Right lobe of liver (tissue), 6 donors: ENCODE measurements at regions not wholly inside any gene's neighbourhood (a gene's known extent, or its start where the extent isn't known, plus 50 kb on each side); places are given as distances from the start of the nearest gene placed in this dataset.

Experiments used
- ATAC-seq, 4 donors: fragments of 200-7000 bp; cut with Tn5 transposase; one replicate each; pipeline ENCODE4 v1.9.1; 2020; ENCODE audit warnings: mild to moderate bottlenecking in 4 of 4, moderate library complexity in 4 of 4
- DNase-seq, 3 donors: peaks; one replicate each; pipeline ENCODE4 v3.0.0-alpha.2; 2020
- H3K27ac ChIP-seq, 3 donors: fragments of 200-600 bp; one replicate each; pipeline ENCODE4 v1.8.0; 2022
- H3K27me3 ChIP-seq, 2 donors: fragments of 200-600 bp; one replicate each; pipeline ENCODE4 v1.8.0; 2022
- H3K36me3 ChIP-seq, 4 donors: fragments of 200-600 bp; sonication (generic) in 1 of 4; one replicate each; pipeline versions ENCODE4 v1.5.1 to v1.8.0; 2017 to 2022; ENCODE audit warnings: control low read depth in 1 of 4
- H3K4me1 ChIP-seq, 4 donors: fragments of 200-600 bp; sonication (generic) in 1 of 4; one replicate each; pipeline versions ENCODE4 v1.5.1 to v1.8.0; 2017 to 2022; ENCODE audit warnings: control low read depth in 1 of 4
- H3K4me3 ChIP-seq, 3 donors: fragments of 200-600 bp; one replicate each; pipeline ENCODE4 v1.8.0; 2022
- H3K9me3 ChIP-seq, 4 donors: fragments of 200-600 bp; sonication (generic) in 1 of 4; one replicate each; pipeline versions ENCODE4 v1.5.1 to v1.8.0; 2017 to 2022; ENCODE audit warnings: control low read depth in 1 of 4
- POLR2A ChIP-seq: fragments of 450-650 bp; IDR thresholded peaks from one replicate; pipeline ENCODE4 v1.6.1; 2017; ENCODE audit warnings: antibody characterized with exemption, mild to moderate bottlenecking
- WGBS: methylation state at CpG from one replicate; pipeline ENCODE4 v1.1.6; 2018; ENCODE audit warnings: low coverage, low lambda C conversion rate; ENCODE audit not compliant: insufficient coverage; ENCODE audit errors: missing lambda C conversion rate; 5-methylcytosine and 5-hydroxymethylcytosine counted together
- intact Hi-C, 2 donors: fragments of 100-400 bp; cut with DNase I; formaldehyde crosslinking; loops; one replicate each; pipeline versions ENCODE4 v1.11.2 to v1.14.1; 2022
- TF ChIP-seq, protein P1 (sequence below), 4 donors: fragments of 200-600 bp in 3 of 4; fragments of 450-650 bp in 1 of 4; IDR thresholded peaks; one replicate each; pipeline versions ENCODE4 v1.5.1 to v1.8.0; 2016 to 2022; ENCODE audit warnings: antibody characterized with exemption in 4 of 4, mild to moderate bottlenecking in 2 of 4
- donor health status: DM: no; HTN: yes; CAD: no.
- donor health status: DM: no; HTN: no; CAD: no.
- donor health status: DM: no; HTN: no; CAD: no.
- donor health status: DM: no; HTN: yes; CAD: no.
- donor health status: DM: no; HTN: yes; CAD: no.

DNA sequence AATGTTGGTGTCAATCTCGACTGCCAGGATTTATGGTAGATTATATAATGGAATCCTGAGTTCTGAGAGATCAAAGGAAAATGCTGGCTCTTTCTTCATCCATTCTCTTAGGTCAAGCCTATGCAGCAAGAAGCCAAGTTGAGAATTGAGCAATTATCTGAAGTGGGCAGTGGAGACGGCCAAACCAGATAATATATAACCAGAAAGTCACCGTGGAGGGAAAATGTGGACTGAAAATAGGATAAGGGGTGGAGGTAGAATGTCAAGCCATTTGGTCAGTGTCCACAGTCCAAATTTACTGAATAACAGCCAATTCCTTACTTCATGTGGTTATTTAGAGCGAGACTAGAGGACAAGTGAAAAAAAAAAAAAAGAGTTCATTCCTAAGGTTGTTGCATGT, 107.8 kb upstream of the ESR1 start:
- intact Hi-C loops = no loop called here

DNA sequence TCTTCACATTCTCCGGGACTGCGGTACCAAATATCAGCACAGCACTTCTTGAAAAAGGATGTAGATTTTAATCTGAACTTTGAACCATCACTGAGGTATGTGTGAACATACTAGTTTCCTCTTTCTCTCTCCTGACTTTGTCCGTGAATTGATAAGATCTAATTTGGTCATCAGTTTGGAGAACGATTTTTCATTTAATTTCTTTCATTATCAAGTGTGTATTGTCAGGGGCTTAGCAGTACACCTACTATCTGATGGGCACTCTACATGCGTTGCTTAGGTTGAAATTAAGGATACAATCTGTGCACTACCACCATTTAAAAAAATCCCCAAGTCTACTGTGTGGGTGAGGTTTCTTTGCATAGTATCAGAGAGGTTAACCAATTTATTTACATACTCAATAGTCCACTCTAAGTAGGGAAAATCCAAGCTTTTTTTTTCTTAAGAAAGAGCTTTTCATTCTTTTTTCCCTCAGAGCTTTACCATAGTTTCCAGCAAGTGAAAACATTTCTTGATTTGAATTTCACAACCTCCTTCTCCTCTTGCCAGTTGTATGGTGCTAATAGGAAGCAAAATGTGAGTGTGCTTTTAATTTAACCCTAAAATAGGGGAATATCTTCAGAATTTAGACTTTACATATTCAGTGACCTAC, 105.4 kb upstream of the ESR1 start:
- H3K9me3 ChIP-seq = no peaks in the 10 kb centered on the region
- ATAC-seq = peak in 2 of 4 donors; percentile 29 to 54
- no peaks in the 10 kb centered on the region for H3K27me3 ChIP-seq
- intact Hi-C loops = no loop called here
- peaks cover 0 to 25% (median 4%) of the 10 kb centered on the region in 4 donors for H3K4me1 ChIP-seq
- DNase-seq = no peak
- WGBS = 41% methylated on average over 5 of the region's 5 CpGs
- TF ChIP-seq POLR2A = no peak
- TF ChIP-seq, protein P1, sequence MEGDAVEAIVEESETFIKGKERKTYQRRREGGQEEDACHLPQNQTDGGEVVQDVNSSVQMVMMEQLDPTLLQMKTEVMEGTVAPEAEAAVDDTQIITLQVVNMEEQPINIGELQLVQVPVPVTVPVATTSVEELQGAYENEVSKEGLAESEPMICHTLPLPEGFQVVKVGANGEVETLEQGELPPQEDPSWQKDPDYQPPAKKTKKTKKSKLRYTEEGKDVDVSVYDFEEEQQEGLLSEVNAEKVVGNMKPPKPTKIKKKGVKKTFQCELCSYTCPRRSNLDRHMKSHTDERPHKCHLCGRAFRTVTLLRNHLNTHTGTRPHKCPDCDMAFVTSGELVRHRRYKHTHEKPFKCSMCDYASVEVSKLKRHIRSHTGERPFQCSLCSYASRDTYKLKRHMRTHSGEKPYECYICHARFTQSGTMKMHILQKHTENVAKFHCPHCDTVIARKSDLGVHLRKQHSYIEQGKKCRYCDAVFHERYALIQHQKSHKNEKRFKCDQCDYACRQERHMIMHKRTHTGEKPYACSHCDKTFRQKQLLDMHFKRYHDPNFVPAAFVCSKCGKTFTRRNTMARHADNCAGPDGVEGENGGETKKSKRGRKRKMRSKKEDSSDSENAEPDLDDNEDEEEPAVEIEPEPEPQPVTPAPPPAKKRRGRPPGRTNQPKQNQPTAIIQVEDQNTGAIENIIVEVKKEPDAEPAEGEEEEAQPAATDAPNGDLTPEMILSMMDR (IDR thresholded peaks at IDR 0.05) = no peak
- no peak overlapping the region for H3K27ac ChIP-seq
- no peak overlapping the region for H3K4me3 ChIP-seq
- H3K36me3 ChIP-seq = no peaks in the 10 kb centered on the region

More for the DNA sequence above, 107.8 kb upstream of the ESR1 start:
- Histone ChIP-seq H3K9me3 (no peaks in the 10 kb centered on the region), H3K4me1 (peaks cover 0 to 25% (median 4%) of the 10 kb centered on the region in 4 donors), H3K4me3 (no peak overlapping the region), H3K36me3 (no peaks in the 10 kb centered on the region), H3K27ac (peak overlapping the region in 2 of 3 donors; percentile 44 to 45), H3K27me3 (no peaks in the 10 kb centered on the region)
- DNase-seq (no peak), ATAC-seq (peak; percentile 76 to 90 (median 83))
- 26% methylated on average over 4 of the region's 4 CpGs for WGBS
- TF ChIP-seq, protein P1 (IDR thresholded peaks at IDR 0.05) = no peak
- no peak for TF ChIP-seq POLR2A

DNA sequence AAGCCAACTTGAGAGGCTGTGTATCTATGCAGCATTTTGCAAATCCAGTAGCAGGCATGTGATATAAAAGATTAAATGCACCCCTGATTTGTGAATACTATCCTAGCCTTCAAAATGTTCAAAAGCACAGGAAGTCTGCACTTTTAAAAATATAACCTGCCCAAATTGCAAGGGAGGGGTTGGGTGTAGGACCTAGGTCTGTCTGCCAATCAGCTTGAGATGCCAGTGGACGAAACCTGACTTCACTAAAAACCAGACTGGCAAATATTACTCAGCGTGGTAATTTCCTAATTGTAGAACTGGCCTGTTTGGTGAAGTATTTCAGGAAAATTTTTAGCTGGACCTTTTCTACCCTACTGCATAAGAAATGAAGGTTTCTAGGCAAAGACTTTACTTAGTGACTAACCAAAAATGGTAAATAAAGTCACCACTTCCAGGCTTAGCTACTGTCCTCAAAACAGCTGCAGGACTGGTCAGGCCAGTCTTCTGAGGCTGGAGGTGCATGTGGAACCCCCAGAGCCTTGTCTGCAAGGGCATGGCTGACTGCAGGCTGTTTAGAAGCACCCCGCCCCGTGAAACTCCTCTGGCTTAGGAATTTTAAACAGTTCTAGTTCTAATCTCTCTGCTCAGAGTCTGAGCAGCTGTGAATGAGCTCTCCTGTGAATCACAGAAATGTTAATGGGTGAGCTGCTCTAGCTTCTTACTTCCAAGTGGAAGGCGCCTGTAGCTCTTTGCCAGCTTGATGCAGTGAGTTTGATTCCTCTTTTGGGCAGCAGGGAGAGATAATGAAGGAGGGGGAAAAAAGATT, 104.4 kb upstream of the ESR1 start:
- no peak for ATAC-seq
- 78% methylated on average over 3 of the region's 5 CpGs for WGBS

DNA sequence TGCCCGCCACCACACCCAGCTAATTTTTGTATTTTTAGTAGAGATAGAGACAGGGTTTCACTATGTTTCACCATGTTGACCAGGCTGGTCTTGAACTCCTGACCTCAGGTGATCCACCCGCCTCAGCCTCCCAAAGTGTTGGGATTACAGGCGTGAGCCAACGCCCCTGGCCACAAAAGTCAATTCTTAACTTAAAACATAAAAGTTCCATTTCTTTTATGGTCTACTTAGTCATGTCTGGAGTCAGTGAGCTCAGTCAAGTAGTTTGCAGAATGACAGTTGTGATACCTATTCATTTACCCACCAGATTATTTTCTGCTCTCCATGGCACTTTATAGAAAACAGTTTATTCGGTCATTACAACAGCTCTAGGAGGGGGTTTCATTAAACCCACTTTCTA, 103.1 kb upstream of the ESR1 start:
- no peak overlapping the region for H3K4me3 ChIP-seq
- no peaks in the 10 kb centered on the region for H3K36me3 ChIP-seq
- H3K4me1 ChIP-seq = peaks cover 0 to 17% (median 4%) of the 10 kb centered on the region in 4 donors
- no peaks in the 10 kb centered on the region for H3K9me3 ChIP-seq
- no peak overlapping the region for H3K27ac ChIP-seq
- H3K27me3 ChIP-seq = no peaks in the 10 kb centered on the region
- ATAC-seq (no peak), DNase-seq (no peak)
- TF ChIP-seq, protein P1 (IDR thresholded peaks at IDR 0.05) = no peak
- TF ChIP-seq POLR2A = no peak
- intact Hi-C loops = no loop called here
- WGBS = 92% methylated on average over 3 of the region's 5 CpGs

More for the DNA sequence above, 104.4 kb upstream of the ESR1 start:
- H3K4me1 ChIP-seq = peaks cover 0 to 25% (median 4%) of the 10 kb centered on the region in 4 donors
- intact Hi-C loops = no loop called here
- TF ChIP-seq, protein P1 (IDR thresholded peaks at IDR 0.05) = no peak
- TF ChIP-seq POLR2A = no peak
- no peaks in the 10 kb centered on the region for H3K36me3 ChIP-seq
- no peaks in the 10 kb centered on the region for H3K27me3 ChIP-seq
- no peak for DNase-seq
- no peak overlapping the region for H3K4me3 ChIP-seq
- no peak overlapping the region for H3K27ac ChIP-seq
- no peaks in the 10 kb centered on the region for H3K9me3 ChIP-seq
